OCI-LY7 (cell line): ENCODE measurements at regions not wholly inside any gene's neighbourhood (a gene's known extent, or its start where the extent isn't known, plus 50 kb on each side); places are given as distances from the start of the nearest gene placed in this dataset.
"Not testable (repeated sequence)": the region's sequence is repeated elsewhere in the genome, so short reads cannot be mapped to it uniquely, and the experiment has no call there.

Source experiments
- BruUV-seq: library from RNA; stranded (reverse); fragments of 400-500 nt; replicated peaks from 2 replicates; lab custom pipeline; 2021; lab: Mats Ljungman, UMichigan
- CTCF ChIA-PET: fragments of 300-600 bp; sonication (Branson Sonifier 250); formaldehyde crosslinking; loops from one replicate; lab custom pipeline; 2022; ENCODE audit warnings: antibody characterized with exemption; ENCODE audit not compliant: unreplicated experiment; lab: Charles Lee
- POLR2A ChIA-PET: fragments of 300-600 bp; sonication (Branson Sonifier 250); formaldehyde crosslinking; loops from one replicate; lab custom pipeline; 2022; ENCODE audit warnings: antibody characterized with exemption; lab: Charles Lee
- DNase-seq: peaks from one replicate; pipeline ENCODE4 v3.0.0-alpha.2; 2015; ENCODE audit warnings: low spot score
- H2AFZ ChIP-seq: fragments of 200-600 bp; sonication (generic), shearing (Covaris generic); 2 replicates; pipeline ENCODE4 v1.6.1; 2014; ENCODE audit warnings: mild to moderate bottlenecking, antibody characterized with exemption, low read length, moderate library complexity
- H3K27ac ChIP-seq: fragments of 200-600 bp; sonication (generic); 2 replicates; pipeline ENCODE4 v1.5.1; 2014; ENCODE audit warnings: mixed run types, low read depth, mild to moderate bottlenecking, moderate library complexity, low read length, inconsistent platforms; ENCODE audit not compliant: poor library complexity, severe bottlenecking
- H3K36me3 ChIP-seq: fragments of 200-600 bp; sonication (generic); 2 replicates; pipeline ENCODE4 v1.6.1; 2014; ENCODE audit warnings: mild to moderate bottlenecking, antibody characterized with exemption, low read length, moderate library complexity, mixed read lengths; ENCODE audit not compliant: insufficient read depth
- H3K4me1 ChIP-seq: fragments of 200-600 bp; sonication (generic); 2 replicates; pipeline ENCODE4 v1.5.1; 2014; ENCODE audit warnings: mild to moderate bottlenecking, low read length; ENCODE audit not compliant: insufficient read depth, poor library complexity, severe bottlenecking
- H3K4me2 ChIP-seq: fragments of 200-600 bp; sonication (generic); 2 replicates; pipeline ENCODE4 v1.6.1; 2014; ENCODE audit warnings: mild to moderate bottlenecking, low read length
- H3K4me3 ChIP-seq: fragments of 200-600 bp; sonication (generic); 2 replicates; pipeline ENCODE4 v1.5.1; 2014; ENCODE audit warnings: mild to moderate bottlenecking, low read depth, low read length; ENCODE audit not compliant: poor library complexity, severe bottlenecking
- H3K79me2 ChIP-seq: fragments of 200-600 bp; sonication (generic); 2 replicates; pipeline ENCODE4 v1.6.1; 2016; ENCODE audit warnings: low read depth, mild to moderate bottlenecking, low read length, moderate library complexity, mixed read lengths; ENCODE audit not compliant: insufficient read depth
- H3K9me2 ChIP-seq: fragments of 200-600 bp; sonication (generic); 2 replicates; pipeline ENCODE4 v1.6.1; 2016; ENCODE audit warnings: mild to moderate bottlenecking, low read length, mixed read lengths; ENCODE audit not compliant: insufficient read depth
- H3K9me3 ChIP-seq: fragments of 200-600 bp; sonication (generic); 2 replicates; pipeline ENCODE4 v1.6.1; 2014; ENCODE audit warnings: mild to moderate bottlenecking, mixed run types, low read length, mixed read lengths
- H4K20me1 ChIP-seq: fragments of 200-600 bp; sonication (generic); 2 replicates; pipeline ENCODE4 v1.6.1; 2014; ENCODE audit warnings: mild to moderate bottlenecking, antibody characterized with exemption, low read length, moderate library complexity, mixed read lengths; ENCODE audit not compliant: insufficient read depth
- CTCF ChIP-seq: fragments of 200-600 bp; sonication (generic); conservative IDR thresholded peaks from 2 replicates; pipeline ENCODE4 v1.5.1; 2014; ENCODE audit warnings: mild to moderate bottlenecking, antibody characterized with exemption, low read length, moderate library complexity, mixed read lengths
- EZH2phosphoT487 ChIP-seq: fragments of 200-600 bp; sonication (generic); IDR thresholded peaks from 2 replicates; pipeline ENCODE4 v1.6.1; 2018; ENCODE audit warnings: low read depth, borderline replicate concordance, mild to moderate bottlenecking, mixed run types, antibody characterized with exemption, low read length, moderate library complexity, mixed read lengths
- intact Hi-C: fragments of 100-400 bp; cut with micrococcal nuclease; formaldehyde crosslinking; loops from one replicate; pipeline ENCODE4 v1.10.0; 2022; ENCODE audit not compliant: unreplicated experiment

- no peak for DNase-seq
- ChIA-PET POLR2A (no interaction called here), CTCF (no interaction called here)
- H4K20me1 ChIP-seq = no peaks in the 10 kb centered on the region
- intact Hi-C loops = no loop called here
- no peaks in the 10 kb centered on the region for H3K36me3 ChIP-seq
- no peak overlapping the region for H2AFZ ChIP-seq
- TF ChIP-seq EZH2phosphoT487 (no peak), CTCF (no peak)
- H3K4me3 ChIP-seq = no peak overlapping the region
- no peaks in the 10 kb centered on the region for H3K4me1 ChIP-seq
- H3K9me2 ChIP-seq = no peaks in the 10 kb centered on the region
- H3K79me2 ChIP-seq = no peaks in the 10 kb centered on the region
- H3K27ac ChIP-seq = no peak overlapping the region
- no peak overlapping the region for H3K4me2 ChIP-seq
- H3K9me3 ChIP-seq = no peaks in the 10 kb centered on the region
- BruUV-seq = no TSS peak
Measured at GRCh38 chr14:30277268-30277667, 281.7 kb upstream of the G2E3 start.

- BruUV-seq, CTCF ChIA-PET, intact Hi-C loops, H3K4me1 ChIP-seq, POLR2A ChIA-PET, H3K36me3 ChIP-seq, H3K27ac ChIP-seq, H3K4me3 ChIP-seq, H3K4me2 ChIP-seq, H3K9me3 ChIP-seq, H3K9me2 ChIP-seq, DNase-seq, H4K20me1 ChIP-seq, H2AFZ ChIP-seq, H3K79me2 ChIP-seq: not testable (repeated sequence)
Measured at GRCh38 chr14:30278856-30279255, 280.1 kb upstream of the G2E3 start.

- H3K9me2 ChIP-seq = no peaks in the 10 kb centered on the region
- CTCF ChIA-PET = no interaction called here
- no peaks in the 10 kb centered on the region for H3K36me3 ChIP-seq
- no peaks in the 10 kb centered on the region for H3K9me3 ChIP-seq
- H3K79me2 ChIP-seq = no peaks in the 10 kb centered on the region
- no peaks in the 10 kb centered on the region for H3K4me1 ChIP-seq
- no peak overlapping the region for H3K27ac ChIP-seq
- no peak overlapping the region for H3K4me2 ChIP-seq
- BruUV-seq = no TSS peak
- H2AFZ ChIP-seq = no peak overlapping the region
- POLR2A ChIA-PET = interaction anchor here (1.1 kb wide), 1 partner anchor 14 kb away, joined by 3 read pairs; no protein-coding TSS in a partner anchor
- H4K20me1 ChIP-seq = no peaks in the 10 kb centered on the region
- DNase-seq = peak; percentile 25
- H3K4me3 ChIP-seq = no peak overlapping the region
- intact Hi-C loops = no loop called here
- TF ChIP-seq CTCF (peak; percentile 85), EZH2phosphoT487 (no peak)
Measured at GRCh38 chr14:30283822-30284446, 275.0 kb upstream of the G2E3 start.
